OCI-LY3 (cell line): ENCODE measurements at regions not wholly inside any gene's neighbourhood (a gene's known extent, or its start where the extent isn't known, plus 50 kb on each side); places are given as distances from the start of the nearest gene placed in this dataset.

Experiments
- H2AFZ ChIP-seq: fragments of 200-600, 300-600 bp; shearing (Covaris generic); 2 replicates; pipeline ENCODE4 v1.6.0; 2014; ENCODE audit warnings: antibody characterized with exemption, low read depth, low read length
- H3K27ac ChIP-seq: fragments of 200-600, 300-600 bp; sonication (generic); 2 replicates; pipeline ENCODE4 v1.5.1; 2014; ENCODE audit warnings: mild to moderate bottlenecking, low read length, moderate library complexity, mixed read lengths
- H3K27me3 ChIP-seq: fragments of 200-600, 300-600 bp; sonication (generic); 2 replicates; pipeline ENCODE4 v1.6.1; 2014; ENCODE audit warnings: low read depth, low read length, mixed read lengths
- H3K36me3 ChIP-seq: fragments of 200-600, 300-600 bp; sonication (generic); replicated peaks from 2 replicates; pipeline ENCODE3; 2014; ENCODE audit warnings: low read depth, low read length, mixed read lengths
- H3K4me1 ChIP-seq: fragments of 300-600, 200-600 bp; sonication (generic); 2 replicates; pipeline ENCODE4 v1.6.1; 2014; ENCODE audit warnings: low read length, mixed read lengths
- H3K4me2 ChIP-seq: fragments of 200-600, 300-600 bp; sonication (generic); 2 replicates; pipeline ENCODE4 v1.6.1; 2014; ENCODE audit warnings: low read length, mixed read lengths
- H3K4me3 ChIP-seq: fragments of 300-600, 200-600 bp; sonication (generic); 2 replicates; pipeline ENCODE4 v1.5.1; 2014; ENCODE audit warnings: antibody characterized with exemption, mild to moderate bottlenecking, low read length, moderate library complexity
- H3K79me2 ChIP-seq: fragments of 300-600, 200-600 bp; shearing (Covaris generic); 2 replicates; pipeline ENCODE4 v1.6.1; 2014; ENCODE audit warnings: mild to moderate bottlenecking, low read length, mixed read lengths
- H3K9ac ChIP-seq: fragments of 300-600, 200-600 bp; shearing (Covaris generic); 2 replicates; pipeline ENCODE4 v1.6.0; 2014; ENCODE audit warnings: mild to moderate bottlenecking, low read length, moderate library complexity
- H3K9me3 ChIP-seq: fragments of 200-600, 300-600 bp; shearing (Covaris generic); 2 replicates; pipeline ENCODE4 v1.6.1; 2014; ENCODE audit warnings: low read length, mixed read lengths; ENCODE audit not compliant: insufficient read depth
- H4K20me1 ChIP-seq: fragments of 200-600, 300-600 bp; sonication (generic); 2 replicates; pipeline ENCODE4 v1.6.1; 2016; ENCODE audit warnings: low read length, mixed read lengths; ENCODE audit not compliant: insufficient read depth
- EZH2phosphoT487 ChIP-seq: fragments of 200-600 bp; shearing (Covaris generic); IDR thresholded peaks from 2 replicates; pipeline ENCODE4 v1.6.1; 2018; ENCODE audit warnings: antibody characterized with exemption, mixed run types, low read depth
- TF ChIP-seq, protein P1 (sequence below): fragments of 200-600, 300-600 bp; sonication (generic); IDR thresholded peaks from 2 replicates; pipeline ENCODE4 v1.5.1; 2014; ENCODE audit warnings: antibody characterized with exemption, low read length, low read depth

- TF ChIP-seq, protein P1, sequence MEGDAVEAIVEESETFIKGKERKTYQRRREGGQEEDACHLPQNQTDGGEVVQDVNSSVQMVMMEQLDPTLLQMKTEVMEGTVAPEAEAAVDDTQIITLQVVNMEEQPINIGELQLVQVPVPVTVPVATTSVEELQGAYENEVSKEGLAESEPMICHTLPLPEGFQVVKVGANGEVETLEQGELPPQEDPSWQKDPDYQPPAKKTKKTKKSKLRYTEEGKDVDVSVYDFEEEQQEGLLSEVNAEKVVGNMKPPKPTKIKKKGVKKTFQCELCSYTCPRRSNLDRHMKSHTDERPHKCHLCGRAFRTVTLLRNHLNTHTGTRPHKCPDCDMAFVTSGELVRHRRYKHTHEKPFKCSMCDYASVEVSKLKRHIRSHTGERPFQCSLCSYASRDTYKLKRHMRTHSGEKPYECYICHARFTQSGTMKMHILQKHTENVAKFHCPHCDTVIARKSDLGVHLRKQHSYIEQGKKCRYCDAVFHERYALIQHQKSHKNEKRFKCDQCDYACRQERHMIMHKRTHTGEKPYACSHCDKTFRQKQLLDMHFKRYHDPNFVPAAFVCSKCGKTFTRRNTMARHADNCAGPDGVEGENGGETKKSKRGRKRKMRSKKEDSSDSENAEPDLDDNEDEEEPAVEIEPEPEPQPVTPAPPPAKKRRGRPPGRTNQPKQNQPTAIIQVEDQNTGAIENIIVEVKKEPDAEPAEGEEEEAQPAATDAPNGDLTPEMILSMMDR: no peak
- no peak for TF ChIP-seq EZH2phosphoT487
- H3K27ac ChIP-seq: no peak overlapping the region
- H3K9me3 ChIP-seq: no peaks in the 10 kb centered on the region
- H2AFZ ChIP-seq: no peak overlapping the region
- H3K4me3 ChIP-seq: no peak overlapping the region
- no peak overlapping the region for H3K9ac ChIP-seq
- no peaks in the 10 kb centered on the region for H3K4me1 ChIP-seq
- no peaks in the 10 kb centered on the region for H3K79me2 ChIP-seq
- no peaks in the 10 kb centered on the region for H3K27me3 ChIP-seq
- no peaks in the 10 kb centered on the region for H3K36me3 ChIP-seq
- no peak overlapping the region for H3K4me2 ChIP-seq
- no peaks in the 10 kb centered on the region for H4K20me1 ChIP-seq
These were observed 378.4 kb upstream of the SGCD start for GRCh38 chr5:155948576-155948975.

- TF ChIP-seq EZH2phosphoT487: no peak
- TF ChIP-seq, protein P1: no peak
These were observed 374.4 kb upstream of the SGCD start for GRCh38 chr5:155952486-155953089.

GRCh38 chr5:155953335-155953734 lies 373.6 kb upstream of the SGCD start:
- H3K4me1 ChIP-seq: no peaks in the 10 kb centered on the region
- no peaks in the 10 kb centered on the region for H3K36me3 ChIP-seq
- H2AFZ ChIP-seq: no peak overlapping the region
- no peaks in the 10 kb centered on the region for H3K9me3 ChIP-seq
- H3K9ac ChIP-seq: no peak overlapping the region
- H3K27ac ChIP-seq: no peak overlapping the region
- no peak overlapping the region for H3K4me2 ChIP-seq
- H3K27me3 ChIP-seq: no peaks in the 10 kb centered on the region
- no peaks in the 10 kb centered on the region for H4K20me1 ChIP-seq
- no peaks in the 10 kb centered on the region for H3K79me2 ChIP-seq
- no peak overlapping the region for H3K4me3 ChIP-seq
- TF ChIP-seq EZH2phosphoT487: no peak
- TF ChIP-seq, protein P1: no peak

More at GRCh38 chr5:155952486-155953089, 374.4 kb upstream of the SGCD start:
- Histone ChIP-seq H3K36me3 (no peaks in the 10 kb centered on the region), H3K9ac (no peak overlapping the region), H3K79me2 (no peaks in the 10 kb centered on the region), H4K20me1 (no peaks in the 10 kb centered on the region), H3K4me1 (no peaks in the 10 kb centered on the region), H3K27me3 (no peaks in the 10 kb centered on the region), H3K9me3 (no peaks in the 10 kb centered on the region), H2AFZ (no peak overlapping the region), H3K27ac (no peak overlapping the region), H3K4me3 (no peak overlapping the region), H3K4me2 (no peak overlapping the region)

DNA sequence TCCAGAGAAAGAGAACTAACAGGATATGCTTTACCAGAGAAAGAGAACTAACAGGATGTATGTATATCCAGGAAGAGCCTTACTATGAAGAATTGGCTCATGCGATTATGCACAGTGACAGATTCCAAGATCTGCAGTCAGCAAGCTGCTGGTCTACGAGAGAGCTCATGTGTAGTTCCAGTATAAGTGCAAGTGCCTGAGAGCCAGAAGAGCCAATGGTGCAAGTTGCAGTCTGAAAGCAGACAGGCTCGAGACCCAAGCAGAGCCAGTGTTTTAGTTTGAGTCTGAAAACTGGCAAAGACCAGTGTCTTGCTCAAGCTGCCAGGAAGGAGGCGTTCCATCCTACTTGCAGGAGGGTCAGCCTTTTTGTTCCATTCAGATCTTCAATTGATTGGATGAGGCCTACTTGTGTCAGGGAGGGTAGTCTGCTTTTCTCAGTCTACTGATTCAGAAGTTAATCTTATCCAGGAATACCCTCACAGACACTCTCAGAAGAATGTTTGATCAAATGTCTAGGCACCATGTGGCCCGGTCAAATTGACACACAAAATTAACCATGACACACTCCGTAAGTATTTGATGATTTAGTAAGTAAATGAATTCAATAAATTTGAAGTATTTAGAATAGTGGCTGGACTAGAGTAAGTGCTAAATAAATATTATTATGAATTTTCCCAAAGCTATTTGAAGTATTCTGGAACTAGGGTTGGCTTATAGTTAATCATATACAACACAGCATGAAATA lies 372.1 kb upstream of the SGCD start:
- Histone ChIP-seq H4K20me1 (no peaks in the 10 kb centered on the region), H3K9me3 (no peaks in the 10 kb centered on the region), H2AFZ (no peak overlapping the region), H3K9ac (no peak overlapping the region), H3K79me2 (no peaks in the 10 kb centered on the region), H3K27me3 (no peaks in the 10 kb centered on the region), H3K4me1 (no peaks in the 10 kb centered on the region), H3K27ac (no peak overlapping the region), H3K4me2 (no peak overlapping the region), H3K36me3 (no peaks in the 10 kb centered on the region), H3K4me3 (no peak overlapping the region)
- no peak for TF ChIP-seq EZH2phosphoT487
- TF ChIP-seq, protein P1: no peak
